Colonic mucosa (tissue), 4 donors: ENCODE measurements at regions not wholly inside any gene's neighbourhood (a gene's known extent, or its start where the extent isn't known, plus 50 kb on each side); places are given as distances from the start of the nearest gene placed in this dataset.

ENCODE experiments used
- DNase-seq: peaks from one replicate; pipeline ENCODE4 v3.0.0-alpha.2; 2020
- H3K27ac ChIP-seq: fragments of 200-600 bp; one replicate; pipeline ENCODE4 v1.8.0; 2021
- H3K27me3 ChIP-seq: fragments of 200-600 bp; one replicate; pipeline ENCODE4 v1.8.0; 2021
- H3K36me3 ChIP-seq: fragments of 200-600 bp; one replicate; pipeline ENCODE4 v1.8.0; 2021
- H3K4me1 ChIP-seq: fragments of 200-600 bp; one replicate; pipeline ENCODE4 v1.8.0; 2021; ENCODE audit warnings: mild to moderate bottlenecking
- H3K4me3 ChIP-seq: fragments of 200-600 bp; one replicate; pipeline ENCODE4 v1.8.0; 2021
- H3K9ac ChIP-seq, 2 donors: one replicate each; pipeline ENCODE4 v1.7.0; 2013; ENCODE audit warnings: control low read depth in 2 of 2, low read depth in 2 of 2, low read length in 2 of 2
- H3K9me3 ChIP-seq: fragments of 200-600 bp; one replicate; pipeline ENCODE4 v1.8.0; 2021
- CTCF ChIP-seq: fragments of 200-600 bp; IDR thresholded peaks from one replicate; pipeline ENCODE4 v1.8.0; 2022; ENCODE audit warnings: antibody characterized with exemption, mild to moderate bottlenecking
- intact Hi-C: fragments of 100-400 bp; cut with DNase I; formaldehyde crosslinking; loops from one replicate; pipeline ENCODE4 v1.14.1; 2022
- donor health status: healthy.
- donor health status: DM: no; HTN: no; CAD: no.
- donor health status: DM: no; HTN: no; CAD: no.

DNA sequence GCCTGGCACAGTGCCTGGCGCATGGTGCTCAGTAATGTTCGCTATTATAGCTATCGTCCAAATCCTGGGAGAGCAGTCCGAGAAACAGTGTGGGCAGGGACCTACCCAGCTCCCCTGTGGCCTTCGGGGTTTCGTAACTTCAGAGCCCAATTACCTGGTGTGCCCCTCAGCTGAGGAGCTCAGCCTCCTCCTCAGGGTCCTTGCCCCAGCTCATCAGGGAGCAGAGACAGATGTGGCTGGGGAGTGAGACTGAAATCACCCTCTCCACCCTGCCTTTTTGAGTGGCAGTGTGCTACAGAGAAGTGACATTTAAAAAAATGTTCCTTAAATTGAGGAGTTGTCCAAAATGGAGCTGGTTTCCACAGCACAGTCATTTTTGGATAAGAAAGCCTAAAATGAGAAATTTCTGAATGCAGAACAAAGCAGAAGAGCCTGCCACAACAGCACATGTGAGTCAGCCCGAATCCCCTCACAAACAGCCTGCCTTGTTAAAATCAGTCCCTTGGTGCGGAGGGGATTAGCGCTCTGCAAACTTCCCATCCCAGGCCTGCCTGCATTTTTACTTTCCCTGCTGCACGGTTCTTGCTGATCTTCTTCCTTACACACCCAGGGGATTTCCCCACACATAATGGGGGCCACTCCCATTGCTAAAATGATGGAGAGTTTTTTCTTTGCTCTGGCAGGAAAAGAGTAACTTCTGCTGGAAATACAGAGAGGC lies 78.1 kb upstream of the PITX1 start:
- no peaks in the 10 kb centered on the region for H3K27me3 ChIP-seq
- H3K9ac ChIP-seq, result no peak overlapping the region
- no peak overlapping the region for H3K4me3 ChIP-seq
- no peak for TF ChIP-seq CTCF
- no peak overlapping the region for H3K27ac ChIP-seq
- intact Hi-C loops, result no loop called here
- H3K36me3 ChIP-seq, result no peaks in the 10 kb centered on the region
- H3K9me3 ChIP-seq, result no peaks in the 10 kb centered on the region
- DNase-seq, result no peak
- H3K4me1 ChIP-seq, result no peaks in the 10 kb centered on the region

- Histone ChIP-seq H3K27ac (no peak overlapping the region), H3K9me3 (no peaks in the 10 kb centered on the region), H3K27me3 (no peaks in the 10 kb centered on the region), H3K36me3 (no peaks in the 10 kb centered on the region), H3K9ac (no peak overlapping the region), H3K4me1 (no peaks in the 10 kb centered on the region), H3K4me3 (no peak overlapping the region)
- intact Hi-C loops, result no loop called here
- no peak for TF ChIP-seq CTCF
- no peak for DNase-seq
Observed at GRCh38 chr5:135110785-135111596, 77.0 kb upstream of the PITX1 start.

- H3K9ac ChIP-seq, result no peak overlapping the region
- DNase-seq, result no peak
- TF ChIP-seq CTCF, result no peak
- no peak overlapping the region for H3K4me3 ChIP-seq
- no peaks in the 10 kb centered on the region for H3K36me3 ChIP-seq
- no peaks in the 10 kb centered on the region for H3K4me1 ChIP-seq
- H3K27me3 ChIP-seq, result no peaks in the 10 kb centered on the region
- intact Hi-C loops, result no loop called here
- no peaks in the 10 kb centered on the region for H3K9me3 ChIP-seq
- H3K27ac ChIP-seq, result no peak overlapping the region
Observed at GRCh38 chr5:135108992-135109391, 75.0 kb upstream of the PITX1 start.

DNA sequence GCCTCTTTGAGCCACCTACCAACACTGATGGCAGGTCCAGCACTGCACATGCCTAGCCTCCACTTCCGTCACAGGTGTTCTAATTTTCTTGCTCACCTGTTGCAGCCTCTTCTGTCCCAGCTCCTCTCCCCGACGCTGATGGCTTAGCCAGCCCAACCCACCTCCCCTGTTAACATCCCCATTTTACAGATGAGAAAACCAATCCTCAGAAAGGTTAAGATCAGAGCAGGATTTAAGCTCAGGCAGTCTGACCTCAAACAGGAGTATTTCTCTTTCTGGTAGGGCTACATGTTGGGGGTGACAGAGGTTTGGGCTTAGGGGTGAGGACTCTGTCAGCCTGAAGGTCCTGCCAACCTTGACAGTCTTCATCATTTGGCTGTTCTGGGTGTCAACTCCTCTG lies 74.5 kb upstream of the PITX1 start:
- no peak for TF ChIP-seq CTCF
- no peak for DNase-seq
- Histone ChIP-seq H3K9me3 (no peaks in the 10 kb centered on the region), H3K9ac (no peak overlapping the region), H3K4me3 (no peak overlapping the region), H3K27me3 (no peaks in the 10 kb centered on the region), H3K36me3 (no peaks in the 10 kb centered on the region), H3K4me1 (no peaks in the 10 kb centered on the region), H3K27ac (no peak overlapping the region)
- intact Hi-C loops, result no loop called here

- no peak for TF ChIP-seq CTCF
- H3K9ac ChIP-seq, result no peak overlapping the region
- H3K4me1 ChIP-seq, result no peaks in the 10 kb centered on the region
- no peak overlapping the region for H3K4me3 ChIP-seq
- H3K36me3 ChIP-seq, result no peaks in the 10 kb centered on the region
- no peaks in the 10 kb centered on the region for H3K27me3 ChIP-seq
- no peak for DNase-seq
- no peak overlapping the region for H3K27ac ChIP-seq
- intact Hi-C loops, result no loop called here
- H3K9me3 ChIP-seq, result no peaks in the 10 kb centered on the region
Observed at GRCh38 chr5:135107986-135108385, 74.0 kb upstream of the PITX1 start.
